GM12878 (cell line): ENCODE measurements at regions not wholly inside any gene's neighbourhood (a gene's known extent, or its start where the extent isn't known, plus 50 kb on each side); places are given as distances from the start of the nearest gene placed in this dataset.

Source experiments
- ATAC-seq: fragments of 200-7000 bp; cut with Tn5 transposase; 3 replicates; pipeline ENCODE4 v1.9.1; 2020; ENCODE audit warnings: mild to moderate bottlenecking, moderate library complexity
- BruUV-seq: library from RNA; stranded (reverse); fragments of 400-500 nt; replicated peaks from 2 replicates; lab custom pipeline; 2021; lab: Mats Ljungman, UMichigan
- CTCF ChIA-PET: fragments of 300-600 bp; sonication (Branson Sonifier 250); formaldehyde crosslinking; extraction: SDS; loops from one replicate; lab custom pipeline; 2021; ENCODE audit warnings: inconsistent platforms; lab: Yijun Ruan, JAX
- POLR2A ChIA-PET: fragments of 350-600 bp; formaldehyde crosslinking; extraction: SDS; loops from one replicate; lab custom pipeline; 2021; ENCODE audit warnings: inconsistent platforms; lab: Charles Lee
- RAD21 ChIA-PET: fragments of 300-600 bp; sonication (Branson Sonifier 250); formaldehyde crosslinking; loops from one replicate; lab custom pipeline; 2023; ENCODE audit warnings: antibody characterized with exemption; ENCODE audit not compliant: unreplicated experiment; lab: Charles Lee
- SMC1A ChIA-PET: fragments of 300-600 bp; sonication (Branson Sonifier 250); formaldehyde crosslinking; loops from one replicate; lab custom pipeline; 2023; ENCODE audit not compliant: unreplicated experiment, uncharacterized antibody; lab: Charles Lee
- DNase-seq: peaks from one replicate; pipeline ENCODE4 v3.0.0-alpha.2; 2011; ENCODE audit warnings: low read depth, low spot score
- FAIRE-seq: peaks from 3 replicates; lab custom pipeline; 2011; peaks lifted over from hg19 to GRCh38; lab: Jason Lieb, UNC
- H2AFZ ChIP-seq: 2 replicates; pipeline ENCODE4 v1.6.0; 2011; ENCODE audit warnings: low read depth, low read length, control low read depth; ENCODE audit not compliant: control insufficient read depth
- H3K27ac ChIP-seq: 2 replicates; pipeline ENCODE4 v1.5.1; 2011; ENCODE audit warnings: control low read depth; ENCODE audit not compliant: control insufficient read depth, insufficient read depth
- H3K27me3 ChIP-seq, 2 experiments: replicated peaks in 1 of 2; 2 replicates each; pipeline versions ENCODE4 v1.6.0 to v1.6.1; 2011; ENCODE audit warnings: low read length in 1 of 2; ENCODE audit not compliant: control insufficient read depth in 2 of 2, insufficient read depth in 2 of 2
- H3K36me3 ChIP-seq, 2 experiments: 2 replicates each; pipeline ENCODE4 v1.5.1; 2011; ENCODE audit warnings: low read length in 1 of 2; ENCODE audit not compliant: control insufficient read depth in 2 of 2, insufficient read depth in 2 of 2
- H3K4me1 ChIP-seq: 2 replicates; pipeline ENCODE4 v1.6.1; 2011; ENCODE audit warnings: mild to moderate bottlenecking, low read length, moderate library complexity, mixed read lengths; ENCODE audit not compliant: control insufficient read depth, insufficient read depth
- H3K4me2 ChIP-seq: 2 replicates; pipeline ENCODE4 v1.6.0; 2011; ENCODE audit warnings: control low read depth; ENCODE audit not compliant: control insufficient read depth, insufficient read depth
- H3K4me3 ChIP-seq: fragments of 200-600 bp; sonication (generic); 2 replicates; pipeline ENCODE4 v1.5.1; 2016
- H3K79me2 ChIP-seq: 2 replicates; pipeline ENCODE4 v1.6.0; 2011; ENCODE audit warnings: low read length; ENCODE audit not compliant: control insufficient read depth, insufficient read depth
- H3K9ac ChIP-seq: 2 replicates; pipeline ENCODE4 v1.8.0; 2011; ENCODE audit warnings: low read length, control low read depth, mixed read lengths; ENCODE audit not compliant: control insufficient read depth, insufficient read depth
- H3K9me3 ChIP-seq: replicated peaks from 3 replicates; pipeline ENCODE4 v1.5.1; 2011; ENCODE audit warnings: mild to moderate bottlenecking, low read length; ENCODE audit not compliant: control insufficient read depth, insufficient read depth
- H4K20me1 ChIP-seq: 2 replicates; pipeline ENCODE4 v1.6.0; 2011; ENCODE audit not compliant: control insufficient read depth, insufficient read depth
- ATF7 ChIP-seq: fragments of 450-650 bp; IDR thresholded peaks from 2 replicates; pipeline ENCODE4 v1.6.1; 2016; ENCODE audit warnings: low read depth, mild to moderate bottlenecking
- BCL11A ChIP-seq: IDR thresholded peaks from 2 replicates; pipeline ENCODE4 v1.6.1; 2011; ENCODE audit warnings: low read depth, low read length
- BHLHE40 ChIP-seq, 2 experiments: fragments of 450-650 bp in 1 of 2; IDR thresholded peaks; 2 replicates each; pipeline ENCODE4 v1.6.1; 2011 to 2017; ENCODE audit warnings: low read depth in 2 of 2, borderline replicate concordance in 1 of 2, improper control_type of control experiment in 1 of 2, low read length in 1 of 2, mild to moderate bottlenecking in 1 of 2
- FOXM1 ChIP-seq: IDR thresholded peaks from 2 replicates; pipeline ENCODE4 v1.6.1; 2012; ENCODE audit warnings: low read depth, mild to moderate bottlenecking, inconsistent platforms, low read length, moderate library complexity
- HDGF ChIP-seq: fragments of 450-650 bp; IDR thresholded peaks from 2 replicates; pipeline ENCODE4 v1.6.1; 2016; ENCODE audit warnings: antibody characterized with exemption
- IKZF1 ChIP-seq: fragments of 450-650 bp; conservative IDR thresholded peaks from 2 replicates; pipeline ENCODE4 v1.6.1; 2017; ENCODE audit warnings: antibody characterized with exemption, mild to moderate bottlenecking
- KAT2A ChIP-seq: conservative IDR thresholded peaks from 2 replicates; pipeline ENCODE4 v1.6.1; 2011; ENCODE audit warnings: low read depth, low read length; ENCODE audit not compliant: control insufficient read depth
- NRF1 ChIP-seq: conservative IDR thresholded peaks from 2 replicates; pipeline ENCODE4 v1.6.1; 2011; ENCODE audit warnings: mild to moderate bottlenecking, low read depth, low read length, improper control_type of control experiment
- PAX5 ChIP-seq: IDR thresholded peaks from 2 replicates; pipeline ENCODE4 v1.6.1; 2011; ENCODE audit warnings: low read depth, low read length, borderline replicate concordance
- PBX3 ChIP-seq: IDR thresholded peaks from 2 replicates; pipeline ENCODE4 v1.6.1; 2011; ENCODE audit warnings: mild to moderate bottlenecking, low read depth, low read length, moderate library complexity; ENCODE audit not compliant: insufficient replicate concordance
- POLR2AphosphoS2 ChIP-seq: IDR thresholded peaks from 2 replicates; pipeline ENCODE4 v1.6.1; 2011; ENCODE audit warnings: low read depth, mild to moderate bottlenecking, low read length, improper control_type of control experiment, moderate library complexity
- RAD51 ChIP-seq: fragments of 450-650 bp; IDR thresholded peaks from 2 replicates; pipeline ENCODE4 v1.6.1; 2016; ENCODE audit warnings: moderate library complexity, mild to moderate bottlenecking, inconsistent platforms
- SMARCA5 ChIP-seq: fragments of 450-650 bp; IDR thresholded peaks from 2 replicates; pipeline ENCODE4 v1.6.1; 2017; ENCODE audit warnings: mild to moderate bottlenecking
- SPI1 ChIP-seq: IDR thresholded peaks from 2 replicates; pipeline ENCODE4 v1.6.1; 2011; ENCODE audit warnings: low read depth, mild to moderate bottlenecking, low read length, moderate library complexity, borderline replicate concordance; ENCODE audit not compliant: insufficient read depth
- TBL1XR1 ChIP-seq: IDR thresholded peaks from 2 replicates; pipeline ENCODE4 v1.6.1; 2012; ENCODE audit warnings: low read depth, low read length, improper control_type of control experiment
- ZNF207 ChIP-seq: fragments of 450-650 bp; IDR thresholded peaks from 2 replicates; pipeline ENCODE4 v1.6.1; 2014; ENCODE audit warnings: antibody characterized with exemption, mild to moderate bottlenecking, borderline replicate concordance
- WGBS: methylation state at CpG from one replicate; pipeline ENCODE4 v1.1.6; 2016; ENCODE audit warnings: low lambda C conversion rate; ENCODE audit not compliant: insufficient replicate concordance, insufficient coverage; ENCODE audit errors: missing lambda C conversion rate; 5-methylcytosine and 5-hydroxymethylcytosine counted together
- in situ Hi-C: fragments of 300-500 bp; cut with MboI; formaldehyde crosslinking; loops from 9 replicates; pipeline ENCODE4 v1.14.3; 2018; ENCODE audit warnings: mixed read lengths
- intact Hi-C: fragments of 100-400 bp; cut with micrococcal nuclease; formaldehyde crosslinking; loops from one replicate; pipeline ENCODE4 v1.14.2; 2022; ENCODE audit not compliant: unreplicated experiment

GRCh38 chr10:120182431-120182830, 274.6 kb upstream of the PLPP4 start:
- intact Hi-C loops (no loop called here), in situ Hi-C loops (no loop called here)
- Histone ChIP-seq H3K79me2 (no peaks in the 10 kb centered on the region), H3K4me1 (no peaks in the 10 kb centered on the region), H3K4me2 (no peak overlapping the region), H3K9ac (no peak overlapping the region), H2AFZ (no peak overlapping the region), H3K27ac (no peak overlapping the region), H3K4me3 (no peak overlapping the region), H4K20me1 (no peaks in the 10 kb centered on the region), H3K27me3 (no peaks in the 10 kb centered on the region; a peak in 1 of 4 replicates), H3K9me3 (no peaks in the 10 kb centered on the region), H3K36me3 (no peaks in the 10 kb centered on the region)
- ChIA-PET CTCF (no interaction called here), RAD21 (no interaction called here), POLR2A (no interaction called here), SMC1A (no interaction called here)
- TF ChIP-seq ATF7 (no peak), PAX5 (no peak), POLR2AphosphoS2 (no peak), HDGF (no peak), BCL11A (no peak), IKZF1 (no peak), NRF1 (no peak), FOXM1 (no peak), RAD51 (no peak), BHLHE40 (IDR thresholded peaks at IDR 0.05; ENCODE audit: borderline replicate concordance in 1 of 2, low read depth in 2 of 2, low read length in 1 of 2) (no peak), PBX3 (no peak), SMARCA5 (no peak), KAT2A (no peak), SPI1 (no peak), ZNF207 (no peak), TBL1XR1 (no peak)
- 8% methylated on average over 1 of the region's 1 CpG for WGBS
- FAIRE-seq: no peak
- no peak for ATAC-seq
- no peak for DNase-seq
- BruUV-seq: no TSS peak
